ENCODE measurements at regions not wholly inside any gene's neighbourhood (a gene's known extent, or its start where the extent isn't known, plus 50 kb on each side); places are given as distances from the start of the nearest gene placed in this dataset.

GRCh38 chr5:8457187-8458037 lies 588.5 kb downstream of the MTRR start (continued):
- no peak for TF ChIP-seq TFE3 (CRISPR knock-in tag; IDR thresholded peaks at IDR 0.05)
- peak; percentile 65; the same call in 1 of the 2 replicates for TF ChIP-seq PAX8 (CRISPR knock-in tag; IDR thresholded peaks at IDR 0.05; ENCODE audit: borderline replicate concordance)
- TF ChIP-seq IRF2 (CRISPR knock-in tag; IDR thresholded peaks at IDR 0.05), result no peak
- no peak for TF ChIP-seq ZNF256 (CRISPR knock-in tag; conservative IDR thresholded peaks at IDR 0.05)
- no peak for TF ChIP-seq ZNF572 (CRISPR knock-in tag; IDR thresholded peaks at IDR 0.05)
- peak; percentile 29; the same call in 1 of the 2 replicates for TF ChIP-seq ZNF280B (CRISPR knock-in tag; IDR thresholded peaks at IDR 0.05; ENCODE audit: borderline replicate concordance)
- no peak for TF ChIP-seq SKIL (CRISPR knock-in tag; IDR thresholded peaks at IDR 0.05; ENCODE audit: borderline replicate concordance)
- TF ChIP-seq MXD3 (CRISPR knock-in tag; IDR thresholded peaks at IDR 0.05), result peak; percentile 50; the same call in 1 of the 2 replicates
- no peak for TF ChIP-seq ZNF639 (CRISPR knock-in tag; conservative IDR thresholded peaks at IDR 0.05)
- no peak for TF ChIP-seq RFX3 (CRISPR knock-in tag; IDR thresholded peaks at IDR 0.05)
- TF ChIP-seq NFE2L2 (IDR thresholded peaks at IDR 0.05; ENCODE audit: low read length), result peak; percentile 92
- TF ChIP-seq THYN1 (CRISPR knock-in tag; IDR thresholded peaks at IDR 0.05; ENCODE audit: borderline replicate concordance, low read depth), result 0 out of 2 replicates have a peak, but pooled peaks have one; percentile 32
- TF ChIP-seq ZFY (CRISPR knock-in tag; IDR thresholded peaks at IDR 0.05), result peak; percentile 84
- TF ChIP-seq SSRP1 (CRISPR knock-in tag; IDR thresholded peaks at IDR 0.05), result no peak
- no peak for TF ChIP-seq PBX2 (CRISPR knock-in tag; IDR thresholded peaks at IDR 0.05)
- TF ChIP-seq RFXAP (CRISPR knock-in tag; IDR thresholded peaks at IDR 0.05; ENCODE audit: borderline replicate concordance), result no peak
- no peak for TF ChIP-seq PRDM4 (CRISPR knock-in tag; IDR thresholded peaks at IDR 0.05; ENCODE audit: borderline replicate concordance)
- no peak for TF ChIP-seq ZNF12 (CRISPR knock-in tag; IDR thresholded peaks at IDR 0.05)
- TF ChIP-seq GTF3A (CRISPR knock-in tag; conservative IDR thresholded peaks at IDR 0.05), result no peak
